Parathyroid adenoma (tissue), 2 donors: ENCODE measurements at regions not wholly inside any gene's neighbourhood (a gene's known extent, or its start where the extent isn't known, plus 50 kb on each side); places are given as distances from the start of the nearest gene placed in this dataset.

Source experiments
- H2AFZ ChIP-seq: fragments of 300-600 bp; sonication (generic); one replicate; pipeline ENCODE4 v1.7.0; 2017; ENCODE audit warnings: antibody characterized with exemption, mild to moderate bottlenecking
- H3K27ac ChIP-seq: fragments of 300-600 bp; sonication (generic); one replicate; pipeline ENCODE4 v1.7.0; 2017
- H3K27me3 ChIP-seq: fragments of 300-600 bp; sonication (generic); one replicate; pipeline ENCODE4 v1.7.0; 2017; ENCODE audit warnings: low read length; ENCODE audit not compliant: control insufficient read depth, insufficient read depth
- H3K36me3 ChIP-seq: fragments of 300-600 bp; sonication (generic); one replicate; pipeline ENCODE4 v1.7.0; 2017; ENCODE audit warnings: low read length; ENCODE audit not compliant: control insufficient read depth, insufficient read depth
- H3K4me1 ChIP-seq: fragments of 300-600 bp; sonication (generic); one replicate; pipeline ENCODE4 v1.7.0; 2017; ENCODE audit warnings: control low read depth
- H3K4me2 ChIP-seq: fragments of 300-600 bp; sonication (generic); one replicate; pipeline ENCODE4 v1.7.0; 2017; ENCODE audit warnings: low read length
- H3K4me3 ChIP-seq: fragments of 300-600 bp; sonication (generic); one replicate; pipeline ENCODE4 v1.7.0; 2017; ENCODE audit warnings: low read depth, low read length
- H3K79me2 ChIP-seq: fragments of 300-600 bp; sonication (generic); one replicate; pipeline ENCODE4 v1.7.0; 2017; ENCODE audit warnings: control low read depth
- H3K9ac ChIP-seq: fragments of 300-600 bp; sonication (generic); one replicate; pipeline ENCODE4 v1.7.0; 2017; ENCODE audit warnings: mild to moderate bottlenecking
- H3K9me3 ChIP-seq: fragments of 300-600 bp; sonication (generic); one replicate; pipeline ENCODE4 v1.7.0; 2017; ENCODE audit warnings: low read length; ENCODE audit not compliant: control insufficient read depth
- CTCF ChIP-seq: fragments of 300-600 bp; sonication (generic); IDR thresholded peaks from one replicate; pipeline ENCODE4 v1.7.0; 2017; ENCODE audit warnings: antibody characterized with exemption, mild to moderate bottlenecking
- donor health status: primary hyperparathyroidism.

GRCh38 chr7:46767071-46767470 is 814.8 kb downstream of the TNS3 start:
- Histone ChIP-seq H3K36me3 (no peaks in the 10 kb centered on the region), H3K27me3 (no peaks in the 10 kb centered on the region), H3K4me2 (no peak overlapping the region), H3K4me3 (no peak overlapping the region), H2AFZ (no peak overlapping the region), H3K79me2 (no peaks in the 10 kb centered on the region), H3K4me1 (no peaks in the 10 kb centered on the region), H3K9ac (no peak overlapping the region), H3K9me3 (no peaks in the 10 kb centered on the region), H3K27ac (no peak overlapping the region)
- no peak for TF ChIP-seq CTCF

- Histone ChIP-seq H3K4me1 (no peaks in the 10 kb centered on the region), H3K27ac (no peak overlapping the region)
- TF ChIP-seq CTCF = no peak
These were observed 817.6 kb downstream of the TNS3 start for GRCh38 chr7:46764100-46764936.

GRCh38 chr7:46763344-46763743 is 818.6 kb downstream of the TNS3 start:
- TF ChIP-seq CTCF = no peak

More at GRCh38 chr7:46764100-46764936, 817.6 kb downstream of the TNS3 start:
- H2AFZ ChIP-seq = no peak overlapping the region
- no peaks in the 10 kb centered on the region for H3K36me3 ChIP-seq
- H3K9me3 ChIP-seq = no peaks in the 10 kb centered on the region
- no peaks in the 10 kb centered on the region for H3K27me3 ChIP-seq
- H3K4me2 ChIP-seq = no peak overlapping the region
- no peaks in the 10 kb centered on the region for H3K79me2 ChIP-seq
- H3K9ac ChIP-seq = no peak overlapping the region
- H3K4me3 ChIP-seq = no peak overlapping the region

GRCh38 chr7:46759711-46760480 is 822.0 kb downstream of the TNS3 start:
- Histone ChIP-seq H3K4me1 (no peaks in the 10 kb centered on the region), H2AFZ (no peak overlapping the region), H3K9me3 (no peaks in the 10 kb centered on the region), H3K36me3 (no peaks in the 10 kb centered on the region), H3K9ac (no peak overlapping the region), H3K4me3 (no peak overlapping the region), H3K27ac (no peak overlapping the region), H3K79me2 (no peaks in the 10 kb centered on the region), H3K27me3 (no peaks in the 10 kb centered on the region), H3K4me2 (no peak overlapping the region)
- no peak for TF ChIP-seq CTCF

More at GRCh38 chr7:46763344-46763743, 818.6 kb downstream of the TNS3 start:
- H3K36me3 ChIP-seq = no peaks in the 10 kb centered on the region
- no peak overlapping the region for H3K4me3 ChIP-seq
- no peak overlapping the region for H3K4me2 ChIP-seq
- no peaks in the 10 kb centered on the region for H3K79me2 ChIP-seq
- no peak overlapping the region for H3K9ac ChIP-seq
- H3K4me1 ChIP-seq = no peaks in the 10 kb centered on the region
- no peak overlapping the region for H3K27ac ChIP-seq
- H3K9me3 ChIP-seq = no peaks in the 10 kb centered on the region
- H2AFZ ChIP-seq = no peak overlapping the region
- H3K27me3 ChIP-seq = no peaks in the 10 kb centered on the region
